GM23338 (cell line): ENCODE measurements at regions not wholly inside any gene's neighbourhood (a gene's known extent, or its start where the extent isn't known, plus 50 kb on each side); places are given as distances from the start of the nearest gene placed in this dataset.

Experiments used
- ATAC-seq: fragments of 200-7000 bp; cut with Tn5 transposase; 3 replicates; pipeline ENCODE4 v1.9.1; 2020
- DNase-seq: peaks from one replicate; pipeline ENCODE4 v3.0.0-alpha.2; 2015; ENCODE audit warnings: low spot score
- H2AFZ ChIP-seq: fragments of 200-600 bp; sonication (generic); 2 replicates; pipeline ENCODE4 v1.8.0; 2016; ENCODE audit warnings: antibody characterized with exemption, mild to moderate bottlenecking, moderate library complexity
- H3F3A ChIP-seq: fragments of 200-600 bp; sonication (generic); replicated peaks from 2 replicates; pipeline ENCODE4 v1.8.0; 2017; ENCODE audit warnings: antibody characterized with exemption, mixed run types, low read depth
- H3K27ac ChIP-seq: fragments of 200-600 bp; sonication (generic); 2 replicates; pipeline ENCODE4 v1.6.1; 2016; ENCODE audit warnings: low read depth
- H3K27me3 ChIP-seq: fragments of 200-600 bp; sonication (generic); 2 replicates; pipeline ENCODE4 v1.8.0; 2016; ENCODE audit warnings: mild to moderate bottlenecking, mixed run types, moderate library complexity; ENCODE audit not compliant: insufficient read depth
- H3K36me3 ChIP-seq: fragments of 200-600 bp; sonication (generic); 2 replicates; pipeline ENCODE4 v1.8.0; 2016; ENCODE audit warnings: mild to moderate bottlenecking; ENCODE audit not compliant: insufficient read depth
- H3K4me1 ChIP-seq: fragments of 200-600 bp; sonication (generic); 2 replicates; pipeline ENCODE4 v1.8.0; 2016; ENCODE audit warnings: mild to moderate bottlenecking, moderate library complexity; ENCODE audit not compliant: insufficient read depth
- H3K4me2 ChIP-seq: fragments of 200-600 bp; sonication (generic); 2 replicates; pipeline ENCODE4 v1.7.1; 2017; ENCODE audit warnings: mixed run types
- H3K4me3 ChIP-seq: fragments of 200-600 bp; sonication (generic); 2 replicates; pipeline ENCODE4 v1.6.1; 2016; ENCODE audit warnings: mixed run types
- H3K79me2 ChIP-seq: fragments of 200-600 bp; sonication (generic); replicated peaks from 2 replicates; pipeline ENCODE4 v1.8.0; 2017; ENCODE audit warnings: mild to moderate bottlenecking; ENCODE audit not compliant: insufficient read depth
- H3K9me2 ChIP-seq: fragments of 200-600 bp; sonication (generic); 2 replicates; pipeline ENCODE4 v1.8.0; 2017; ENCODE audit not compliant: insufficient read depth
- H4K20me1 ChIP-seq: fragments of 200-600 bp; sonication (generic); replicated peaks from 2 replicates; pipeline ENCODE4 v1.8.0; 2017; ENCODE audit warnings: mild to moderate bottlenecking; ENCODE audit not compliant: insufficient read depth
- H3K27ac Mint-ChIP-seq: 2 replicates; pipeline ENCODE4 v1.8.0; 2020; ENCODE audit warnings: inconsistent platforms, mild to moderate bottlenecking, moderate library complexity, mixed read lengths
- H3K27me3 Mint-ChIP-seq: 3 replicates; pipeline ENCODE4 v1.8.0; 2022; ENCODE audit warnings: low read depth, mild to moderate bottlenecking, moderate library complexity, mixed read lengths, inconsistent platforms; ENCODE audit not compliant: insufficient read depth, poor library complexity
- H3K36me3 Mint-ChIP-seq: 3 replicates; pipeline ENCODE4 v1.8.0; 2021; ENCODE audit warnings: low read depth, mild to moderate bottlenecking, inconsistent platforms, moderate library complexity, mixed read lengths
- H3K4me1 Mint-ChIP-seq: 3 replicates; pipeline ENCODE4 v1.8.0; 2020; ENCODE audit warnings: mild to moderate bottlenecking, inconsistent platforms, mixed read lengths
- H3K4me3 Mint-ChIP-seq: 3 replicates; pipeline ENCODE4 v1.8.0; 2021; ENCODE audit warnings: moderate library complexity, mild to moderate bottlenecking, inconsistent platforms, mixed read lengths
- H3K9me3 Mint-ChIP-seq: 3 replicates; pipeline ENCODE4 v1.8.0; 2020; ENCODE audit warnings: moderate library complexity, mild to moderate bottlenecking, inconsistent platforms, mixed read lengths
- EZH2 ChIP-seq: fragments of 200-600 bp; sonication (generic); IDR thresholded peaks from one replicate; pipeline ENCODE4 v1.8.0; 2017; ENCODE audit warnings: antibody characterized with exemption, mild to moderate bottlenecking, low read depth; ENCODE audit not compliant: unreplicated experiment
- JUNB ChIP-seq: IDR thresholded peaks from one replicate; pipeline ENCODE4 v1.6.1; 2016; ENCODE audit warnings: antibody characterized with exemption; ENCODE audit not compliant: unreplicated experiment
- NANOG ChIP-seq: IDR thresholded peaks from 2 replicates; pipeline ENCODE4 v1.6.1; 2016; ENCODE audit warnings: antibody characterized with exemption, borderline replicate concordance
- STAT1 ChIP-seq: IDR thresholded peaks from one replicate; pipeline ENCODE4 v1.6.1; 2016; ENCODE audit warnings: antibody characterized with exemption; ENCODE audit not compliant: unreplicated experiment
- ZNF114 ChIP-seq: fragments of 250-450 bp; sonication (Bioruptor Pico); IDR thresholded peaks from 2 replicates; pipeline ENCODE4 v1.5.0; 2020; ENCODE audit warnings: mild to moderate bottlenecking, moderate library complexity
- TF ChIP-seq, protein P1 (sequence below): IDR thresholded peaks from 2 replicates; pipeline ENCODE4 v1.6.1; 2016; ENCODE audit warnings: antibody characterized with exemption
- TF ChIP-seq, protein P2 (sequence below), 2 experiments: fragments of 200-600 bp in 1 of 2; sonication (generic) in 1 of 2; conservative IDR thresholded peaks; 2 replicates each; pipeline versions ENCODE4 v1.5.1 to v1.6.1; 2016 to 2017; ENCODE audit warnings: antibody characterized with exemption in 2 of 2, low read depth in 2 of 2, mild to moderate bottlenecking in 2 of 2, moderate library complexity in 1 of 2
- TF ChIP-seq, protein P3 (sequence below): fragments of 250-450 bp; sonication (Bioruptor Pico); IDR thresholded peaks from 2 replicates; pipeline ENCODE4 v1.5.0; 2020; ENCODE audit warnings: mild to moderate bottlenecking, moderate library complexity

DNA sequence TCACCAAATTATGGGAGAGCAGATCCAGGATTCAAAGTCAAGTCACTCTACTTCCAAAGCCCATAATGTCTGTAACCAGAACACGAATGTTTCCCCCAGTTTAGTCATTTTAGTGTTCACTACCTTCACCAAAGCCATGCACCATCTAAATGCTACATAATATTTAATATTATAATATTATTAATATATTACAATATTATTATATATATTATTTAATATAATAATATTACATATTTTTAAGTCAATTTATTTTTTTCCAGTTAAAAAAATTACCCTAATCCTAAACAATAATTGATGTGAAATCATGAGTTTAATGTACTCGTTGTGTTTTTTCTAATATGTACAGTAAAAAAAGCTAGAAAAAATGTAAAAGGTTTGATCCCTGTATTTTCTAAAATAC, 276.6 kb upstream of the TBL1XR1 start:
- H3K27ac Mint-ChIP-seq: no peak overlapping the region
- Histone ChIP-seq H3K27ac (no peak overlapping the region), H3K79me2 (no peaks in the 10 kb centered on the region), H3K36me3 (no peaks in the 10 kb centered on the region), H3K27me3 (no peaks in the 10 kb centered on the region), H3K4me2 (no peak overlapping the region), H4K20me1 (no peaks in the 10 kb centered on the region), H3F3A (no peaks in the 10 kb centered on the region), H3K4me1 (no peaks in the 10 kb centered on the region), H3K9me2 (no peaks in the 10 kb centered on the region), H2AFZ (no peak overlapping the region), H3K4me3 (no peak overlapping the region)
- no peak for ATAC-seq
- H3K9me3 Mint-ChIP-seq: no peaks in the 10 kb centered on the region
- H3K4me3 Mint-ChIP-seq: no peak overlapping the region
- peaks cover 2% of the 10 kb centered on the region for H3K27me3 Mint-ChIP-seq
- H3K4me1 Mint-ChIP-seq: peaks cover 3% of the 10 kb centered on the region; the same call in 2 of the 3 replicates
- DNase-seq: no peak
- H3K36me3 Mint-ChIP-seq: no peaks in the 10 kb centered on the region; the same call in 2 of the 3 replicates
- no peak for TF ChIP-seq STAT1
- no peak for TF ChIP-seq ZNF114 (CRISPR knock-in tag)
- TF ChIP-seq, protein P1, sequence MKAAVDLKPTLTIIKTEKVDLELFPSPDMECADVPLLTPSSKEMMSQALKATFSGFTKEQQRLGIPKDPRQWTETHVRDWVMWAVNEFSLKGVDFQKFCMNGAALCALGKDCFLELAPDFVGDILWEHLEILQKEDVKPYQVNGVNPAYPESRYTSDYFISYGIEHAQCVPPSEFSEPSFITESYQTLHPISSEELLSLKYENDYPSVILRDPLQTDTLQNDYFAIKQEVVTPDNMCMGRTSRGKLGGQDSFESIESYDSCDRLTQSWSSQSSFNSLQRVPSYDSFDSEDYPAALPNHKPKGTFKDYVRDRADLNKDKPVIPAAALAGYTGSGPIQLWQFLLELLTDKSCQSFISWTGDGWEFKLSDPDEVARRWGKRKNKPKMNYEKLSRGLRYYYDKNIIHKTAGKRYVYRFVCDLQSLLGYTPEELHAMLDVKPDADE: no peak
- TF ChIP-seq EZH2: no peak

DNA sequence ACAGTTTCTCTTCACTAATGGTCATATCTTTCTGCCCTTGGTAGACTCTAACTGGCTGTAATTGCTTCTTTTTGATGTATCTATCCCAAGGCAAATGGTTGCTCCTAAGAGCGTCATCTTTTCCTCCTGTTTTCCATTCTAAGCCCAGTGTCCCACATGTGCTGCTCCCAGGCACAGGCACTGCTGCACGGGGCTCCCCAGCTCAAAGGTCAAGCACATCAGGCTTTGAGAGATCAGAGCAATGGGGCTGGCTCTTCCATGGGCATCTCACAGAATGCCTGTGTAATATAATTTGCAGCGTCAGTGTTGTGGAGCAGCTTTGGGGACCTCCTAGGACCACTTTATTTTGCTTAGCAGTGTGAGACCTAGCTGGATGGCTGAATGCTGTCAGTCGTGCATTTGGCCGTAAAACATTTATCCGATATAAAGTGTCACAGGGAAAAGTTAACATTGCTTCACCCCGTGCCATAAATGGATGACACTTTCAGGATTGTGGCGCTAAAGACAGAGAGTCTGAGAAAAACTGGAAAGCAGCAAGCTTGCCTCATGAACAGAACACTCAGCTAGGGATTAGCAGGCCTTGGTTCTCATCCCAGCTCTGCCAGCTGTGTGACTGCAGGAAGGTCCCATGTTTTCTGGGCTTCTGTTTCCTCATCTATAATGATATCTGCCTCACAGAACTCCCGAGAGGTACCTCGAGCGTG, 277.5 kb upstream of the TBL1XR1 start:
- H3K4me1 Mint-ChIP-seq: peaks cover 3% of the 10 kb centered on the region; the same call in 1 of the 3 replicates
- H3K79me2 ChIP-seq: no peaks in the 10 kb centered on the region
- TF ChIP-seq JUNB (no peak), ZNF114 (CRISPR knock-in tag) (no peak), NANOG (no peak)
- TF ChIP-seq, protein P1: no peak
- TF ChIP-seq, protein P2, sequence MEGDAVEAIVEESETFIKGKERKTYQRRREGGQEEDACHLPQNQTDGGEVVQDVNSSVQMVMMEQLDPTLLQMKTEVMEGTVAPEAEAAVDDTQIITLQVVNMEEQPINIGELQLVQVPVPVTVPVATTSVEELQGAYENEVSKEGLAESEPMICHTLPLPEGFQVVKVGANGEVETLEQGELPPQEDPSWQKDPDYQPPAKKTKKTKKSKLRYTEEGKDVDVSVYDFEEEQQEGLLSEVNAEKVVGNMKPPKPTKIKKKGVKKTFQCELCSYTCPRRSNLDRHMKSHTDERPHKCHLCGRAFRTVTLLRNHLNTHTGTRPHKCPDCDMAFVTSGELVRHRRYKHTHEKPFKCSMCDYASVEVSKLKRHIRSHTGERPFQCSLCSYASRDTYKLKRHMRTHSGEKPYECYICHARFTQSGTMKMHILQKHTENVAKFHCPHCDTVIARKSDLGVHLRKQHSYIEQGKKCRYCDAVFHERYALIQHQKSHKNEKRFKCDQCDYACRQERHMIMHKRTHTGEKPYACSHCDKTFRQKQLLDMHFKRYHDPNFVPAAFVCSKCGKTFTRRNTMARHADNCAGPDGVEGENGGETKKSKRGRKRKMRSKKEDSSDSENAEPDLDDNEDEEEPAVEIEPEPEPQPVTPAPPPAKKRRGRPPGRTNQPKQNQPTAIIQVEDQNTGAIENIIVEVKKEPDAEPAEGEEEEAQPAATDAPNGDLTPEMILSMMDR (conservative IDR thresholded peaks at IDR 0.05; ENCODE audit: low read depth in 2 of 2): no peak
- TF ChIP-seq, protein P3, sequence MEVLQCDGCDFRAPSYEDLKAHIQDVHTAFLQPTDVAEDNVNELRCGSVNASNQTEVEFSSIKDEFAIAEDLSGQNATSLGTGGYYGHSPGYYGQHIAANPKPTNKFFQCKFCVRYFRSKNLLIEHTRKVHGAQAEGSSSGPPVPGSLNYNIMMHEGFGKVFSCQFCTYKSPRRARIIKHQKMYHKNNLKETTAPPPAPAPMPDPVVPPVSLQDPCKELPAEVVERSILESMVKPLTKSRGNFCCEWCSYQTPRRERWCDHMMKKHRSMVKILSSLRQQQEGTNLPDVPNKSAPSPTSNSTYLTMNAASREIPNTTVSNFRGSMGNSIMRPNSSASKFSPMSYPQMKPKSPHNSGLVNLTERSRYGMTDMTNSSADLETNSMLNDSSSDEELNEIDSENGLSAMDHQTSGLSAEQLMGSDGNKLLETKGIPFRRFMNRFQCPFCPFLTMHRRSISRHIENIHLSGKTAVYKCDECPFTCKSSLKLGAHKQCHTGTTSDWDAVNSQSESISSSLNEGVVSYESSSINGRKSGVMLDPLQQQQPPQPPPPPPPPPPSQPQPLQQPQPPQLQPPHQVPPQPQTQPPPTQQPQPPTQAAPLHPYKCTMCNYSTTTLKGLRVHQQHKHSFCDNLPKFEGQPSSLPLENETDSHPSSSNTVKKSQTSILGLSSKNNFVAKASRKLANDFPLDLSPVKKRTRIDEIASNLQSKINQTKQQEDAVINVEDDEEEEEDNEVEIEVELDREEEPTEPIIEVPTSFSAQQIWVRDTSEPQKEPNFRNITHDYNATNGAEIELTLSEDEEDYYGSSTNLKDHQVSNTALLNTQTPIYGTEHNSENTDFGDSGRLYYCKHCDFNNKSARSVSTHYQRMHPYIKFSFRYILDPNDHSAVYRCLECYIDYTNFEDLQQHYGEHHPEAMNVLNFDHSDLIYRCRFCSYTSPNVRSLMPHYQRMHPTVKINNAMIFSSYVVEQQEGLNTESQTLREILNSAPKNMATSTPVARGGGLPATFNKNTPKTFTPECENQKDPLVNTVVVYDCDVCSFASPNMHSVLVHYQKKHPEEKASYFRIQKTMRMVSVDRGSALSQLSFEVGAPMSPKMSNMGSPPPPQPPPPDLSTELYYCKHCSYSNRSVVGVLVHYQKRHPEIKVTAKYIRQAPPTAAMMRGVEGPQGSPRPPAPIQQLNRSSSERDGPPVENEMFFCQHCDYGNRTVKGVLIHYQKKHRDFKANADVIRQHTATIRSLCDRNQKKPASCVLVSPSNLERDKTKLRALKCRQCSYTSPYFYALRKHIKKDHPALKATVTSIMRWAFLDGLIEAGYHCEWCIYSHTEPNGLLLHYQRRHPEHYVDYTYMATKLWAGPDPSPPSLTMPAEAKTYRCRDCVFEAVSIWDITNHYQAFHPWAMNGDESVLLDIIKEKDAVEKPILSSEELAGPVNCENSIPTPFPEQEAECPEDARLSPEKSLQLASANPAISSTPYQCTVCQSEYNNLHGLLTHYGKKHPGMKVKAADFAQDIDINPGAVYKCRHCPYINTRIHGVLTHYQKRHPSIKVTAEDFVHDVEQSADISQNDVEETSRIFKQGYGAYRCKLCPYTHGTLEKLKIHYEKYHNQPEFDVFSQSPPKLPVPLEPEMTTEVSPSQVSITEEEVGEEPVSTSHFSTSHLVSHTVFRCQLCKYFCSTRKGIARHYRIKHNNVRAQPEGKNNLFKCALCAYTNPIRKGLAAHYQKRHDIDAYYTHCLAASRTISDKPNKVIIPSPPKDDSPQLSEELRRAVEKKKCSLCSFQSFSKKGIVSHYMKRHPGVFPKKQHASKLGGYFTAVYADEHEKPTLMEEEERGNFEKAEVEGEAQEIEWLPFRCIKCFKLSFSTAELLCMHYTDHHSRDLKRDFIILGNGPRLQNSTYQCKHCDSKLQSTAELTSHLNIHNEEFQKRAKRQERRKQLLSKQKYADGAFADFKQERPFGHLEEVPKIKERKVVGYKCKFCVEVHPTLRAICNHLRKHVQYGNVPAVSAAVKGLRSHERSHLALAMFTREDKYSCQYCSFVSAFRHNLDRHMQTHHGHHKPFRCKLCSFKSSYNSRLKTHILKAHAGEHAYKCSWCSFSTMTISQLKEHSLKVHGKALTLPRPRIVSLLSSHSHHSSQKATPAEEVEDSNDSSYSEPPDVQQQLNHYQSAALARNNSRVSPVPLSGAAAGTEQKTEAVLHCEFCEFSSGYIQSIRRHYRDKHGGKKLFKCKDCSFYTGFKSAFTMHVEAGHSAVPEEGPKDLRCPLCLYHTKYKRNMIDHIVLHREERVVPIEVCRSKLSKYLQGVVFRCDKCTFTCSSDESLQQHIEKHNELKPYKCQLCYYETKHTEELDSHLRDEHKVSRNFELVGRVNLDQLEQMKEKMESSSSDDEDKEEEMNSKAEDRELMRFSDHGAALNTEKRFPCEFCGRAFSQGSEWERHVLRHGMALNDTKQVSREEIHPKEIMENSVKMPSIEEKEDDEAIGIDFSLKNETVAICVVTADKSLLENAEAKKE (CRISPR knock-in tag): no peak

More for the DNA sequence above, 277.5 kb upstream of the TBL1XR1 start:
- Histone ChIP-seq H3K4me3 (no peak overlapping the region), H3K27me3 (no peaks in the 10 kb centered on the region), H3K9me2 (no peaks in the 10 kb centered on the region), H3F3A (no peaks in the 10 kb centered on the region), H3K4me1 (no peaks in the 10 kb centered on the region), H2AFZ (no peak overlapping the region), H3K4me2 (no peak overlapping the region), H4K20me1 (no peaks in the 10 kb centered on the region), H3K27ac (no peak overlapping the region), H3K36me3 (no peaks in the 10 kb centered on the region)
- Mint-ChIP-seq H3K9me3 (no peaks in the 10 kb centered on the region), H3K27ac (no peak overlapping the region), H3K36me3 (no peaks in the 10 kb centered on the region; the same call in 2 of the 3 replicates), H3K27me3 (peaks cover 2% of the 10 kb centered on the region), H3K4me3 (no peak overlapping the region)
- DNase-seq: no peak
- ATAC-seq: no peak
